GM12864 (cell line): ENCODE measurements at regions not wholly inside any gene's neighbourhood (a gene's known extent, or its start where the extent isn't known, plus 50 kb on each side); places are given as distances from the start of the nearest gene placed in this dataset.

Experiments used
- DNase-seq: peaks from one replicate; pipeline ENCODE4 v3.0.0-alpha.2; 2011; ENCODE audit warnings: low read depth
- H3K4me3 ChIP-seq: 2 replicates; pipeline ENCODE4 v1.5.1; 2011; ENCODE audit warnings: mild to moderate bottlenecking, low read depth, low read length, control low read depth
- CTCF ChIP-seq: IDR thresholded peaks from 2 replicates; pipeline ENCODE4 v1.5.1; 2011; ENCODE audit warnings: low read depth, mild to moderate bottlenecking, moderate library complexity, low read length, control low read depth, inconsistent platforms; ENCODE audit errors: missing control alignments

GRCh38 chr6:141131616-141132015, 1001.1 kb upstream of the GJE1 start:
- H3K4me3 ChIP-seq: no peak overlapping the region
- no peak for DNase-seq
- TF ChIP-seq CTCF: no peak

DNA sequence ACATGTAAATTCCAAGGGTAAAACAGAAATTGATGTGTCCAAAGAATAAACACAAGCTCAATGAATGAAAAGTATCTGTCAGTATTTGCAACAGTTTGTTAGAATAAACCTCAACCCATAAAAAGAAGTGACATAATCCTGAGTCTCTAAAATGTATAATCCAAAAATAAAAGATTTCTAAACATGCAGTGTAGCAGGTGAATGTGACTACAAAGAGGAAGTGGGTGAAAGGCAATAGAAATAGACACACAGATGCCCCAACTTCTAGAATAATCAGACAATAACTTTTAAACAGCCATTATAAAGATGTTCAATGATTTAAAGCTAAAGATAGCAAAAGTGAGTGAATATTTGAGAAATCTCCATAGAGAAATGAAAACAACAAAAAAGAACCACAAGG, 1009.2 kb upstream of the GJE1 start:
- no peak for TF ChIP-seq CTCF
- no peak for DNase-seq
- H3K4me3 ChIP-seq: no peak overlapping the region

- TF ChIP-seq CTCF: no peak
- no peak for DNase-seq
- H3K4me3 ChIP-seq: no peak overlapping the region
These were observed 1009.7 kb upstream of the GJE1 start for GRCh38 chr6:141123049-141123448.

DNA sequence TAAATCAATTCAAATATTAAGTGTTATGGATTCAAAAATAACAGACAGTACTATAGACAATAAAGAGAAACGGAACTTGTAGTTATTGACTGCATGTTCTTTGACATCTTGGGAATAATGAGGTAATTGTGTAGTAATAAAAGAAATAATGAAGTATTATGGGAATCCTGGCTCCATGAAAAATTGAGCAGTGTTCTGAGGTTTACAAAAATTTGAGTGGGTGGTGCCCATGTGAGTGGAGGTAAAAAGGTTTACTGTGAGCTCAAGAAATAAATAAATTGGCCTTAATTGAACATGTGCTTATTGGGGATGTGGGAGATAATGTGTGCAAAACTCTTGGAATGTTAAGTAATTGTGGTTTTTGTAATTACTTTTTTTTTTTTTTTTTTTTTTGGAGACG, 1013.7 kb upstream of the GJE1 start:
- no peak for TF ChIP-seq CTCF
- DNase-seq: no peak
- H3K4me3 ChIP-seq: no peak overlapping the region

- no peak for TF ChIP-seq CTCF
- DNase-seq: no peak
- H3K4me3 ChIP-seq: no peak overlapping the region
These were observed 1014.9 kb upstream of the GJE1 start for GRCh38 chr6:141117874-141118273.

GRCh38 chr6:141110481-141110880, 1022.2 kb upstream of the GJE1 start:
- no peak for TF ChIP-seq CTCF
- DNase-seq: no peak
- H3K4me3 ChIP-seq: no peak overlapping the region

- no peak for DNase-seq
- H3K4me3 ChIP-seq: no peak overlapping the region
- no peak for TF ChIP-seq CTCF
These were observed 1025.0 kb upstream of the GJE1 start for GRCh38 chr6:141107591-141108160.
